ENCODE measurements at regions not wholly inside any gene's neighbourhood (a gene's known extent, or its start where the extent isn't known, plus 50 kb on each side); places are given as distances from the start of the nearest gene placed in this dataset.

- TF ChIP-seq ZNF518A (tag by site-specific recombination; conservative IDR thresholded peaks at IDR 0.05; ENCODE audit: low read depth) (no peak), ZNF146 (tag by site-specific recombination; IDR thresholded peaks at IDR 0.05) (no peak), ZNF549 (tag by site-specific recombination; IDR thresholded peaks at IDR 0.05) (no peak), ZNF16 (tag by site-specific recombination; IDR thresholded peaks at IDR 0.05; ENCODE audit: low read depth) (no peak), ZNF341 (tag by site-specific recombination; IDR thresholded peaks at IDR 0.05; ENCODE audit: low read depth) (no peak), ZBTB8A (tag by site-specific recombination; IDR thresholded peaks at IDR 0.05) (no peak), KLF9 (tag by site-specific recombination; IDR thresholded peaks at IDR 0.05; ENCODE audit: low read depth) (no peak), ZNF266 (tag by site-specific recombination; IDR thresholded peaks at IDR 0.05; ENCODE audit: low read depth) (no peak), ZNF843 (tag by site-specific recombination; IDR thresholded peaks at IDR 0.05) (no peak), ZNF707 (tag by site-specific recombination; IDR thresholded peaks at IDR 0.05) (no peak), ZNF677 (tag by site-specific recombination; IDR thresholded peaks at IDR 0.05) (no peak), ZFP37 (tag by site-specific recombination; IDR thresholded peaks at IDR 0.05) (no peak), ZNF654 (tag by site-specific recombination; IDR thresholded peaks at IDR 0.05; ENCODE audit: low read depth) (no peak), ZNF19 (tag by site-specific recombination; IDR thresholded peaks at IDR 0.05; ENCODE audit: low read depth) (no peak), ZNF169 (tag by site-specific recombination; IDR thresholded peaks at IDR 0.05) (no peak)
Measured at GRCh38 chr4:185992585-185992984, 76.4 kb upstream of the TLR3 start (continued).

DNA sequence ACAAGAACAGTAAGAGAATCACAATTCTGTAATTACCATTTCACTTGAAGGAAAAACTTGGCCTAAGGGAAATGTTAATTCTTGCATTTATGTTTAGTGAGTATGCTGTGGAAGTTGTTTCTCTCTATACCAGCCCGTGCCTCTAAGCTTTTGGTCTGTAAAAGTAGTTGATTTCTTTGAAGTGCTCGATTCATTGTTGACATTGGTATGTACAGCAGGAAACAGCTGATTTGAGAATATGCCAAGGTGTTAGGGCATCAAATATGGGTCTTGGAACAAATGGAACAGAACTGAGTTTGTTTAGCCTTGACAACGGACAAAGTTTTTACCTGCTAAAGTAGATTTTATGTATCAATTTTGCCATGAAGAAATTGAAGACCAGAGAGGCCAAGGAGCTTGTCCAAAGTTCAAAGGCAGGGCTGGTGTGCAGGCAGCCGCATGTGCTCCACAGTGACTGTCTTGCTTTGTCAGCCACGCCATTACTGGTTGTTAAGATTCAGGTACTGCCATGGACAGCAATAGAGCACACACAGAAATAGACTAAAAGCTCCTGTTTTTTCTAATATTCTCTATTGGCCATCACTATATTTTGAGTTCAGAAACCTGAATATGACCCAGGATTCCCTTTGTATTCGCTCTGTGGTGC lies 75.5 kb upstream of the TLR3 start:
- no peak overlapping the region for H3K4me3 ChIP-seq (ENCODE audit: low read depth, low read length)
- TF ChIP-seq ZNF416 (tag by site-specific recombination; IDR thresholded peaks at IDR 0.05): no peak
- no peak for TF ChIP-seq ZNF701 (tag by site-specific recombination; IDR thresholded peaks at IDR 0.05)
- TF ChIP-seq ZBTB10 (tag by site-specific recombination; IDR thresholded peaks at IDR 0.05): no peak
- TF ChIP-seq, protein P1, sequence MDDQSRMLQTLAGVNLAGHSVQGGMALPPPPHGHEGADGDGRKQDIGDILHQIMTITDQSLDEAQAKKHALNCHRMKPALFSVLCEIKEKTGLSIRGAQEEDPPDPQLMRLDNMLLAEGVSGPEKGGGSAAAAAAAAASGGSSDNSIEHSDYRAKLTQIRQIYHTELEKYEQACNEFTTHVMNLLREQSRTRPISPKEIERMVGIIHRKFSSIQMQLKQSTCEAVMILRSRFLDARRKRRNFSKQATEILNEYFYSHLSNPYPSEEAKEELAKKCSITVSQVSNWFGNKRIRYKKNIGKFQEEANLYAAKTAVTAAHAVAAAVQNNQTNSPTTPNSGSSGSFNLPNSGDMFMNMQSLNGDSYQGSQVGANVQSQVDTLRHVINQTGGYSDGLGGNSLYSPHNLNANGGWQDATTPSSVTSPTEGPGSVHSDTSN (CRISPR knock-in tag; IDR thresholded peaks at IDR 0.05): no peak
- TF ChIP-seq ZNF571 (tag by site-specific recombination; IDR thresholded peaks at IDR 0.05): no peak
- TF ChIP-seq ZNF677 (tag by site-specific recombination; IDR thresholded peaks at IDR 0.05): no peak
- no peak for TF ChIP-seq KLF8 (tag by site-specific recombination; IDR thresholded peaks at IDR 0.05)
- TF ChIP-seq ZNF404 (tag by site-specific recombination; IDR thresholded peaks at IDR 0.05): no peak
- no peak for TF ChIP-seq ZNF174 (tag by site-specific recombination; IDR thresholded peaks at IDR 0.05)
- no peak for TF ChIP-seq ZNF184 (tag by site-specific recombination; IDR thresholded peaks at IDR 0.05)
- TF ChIP-seq, protein P2, sequence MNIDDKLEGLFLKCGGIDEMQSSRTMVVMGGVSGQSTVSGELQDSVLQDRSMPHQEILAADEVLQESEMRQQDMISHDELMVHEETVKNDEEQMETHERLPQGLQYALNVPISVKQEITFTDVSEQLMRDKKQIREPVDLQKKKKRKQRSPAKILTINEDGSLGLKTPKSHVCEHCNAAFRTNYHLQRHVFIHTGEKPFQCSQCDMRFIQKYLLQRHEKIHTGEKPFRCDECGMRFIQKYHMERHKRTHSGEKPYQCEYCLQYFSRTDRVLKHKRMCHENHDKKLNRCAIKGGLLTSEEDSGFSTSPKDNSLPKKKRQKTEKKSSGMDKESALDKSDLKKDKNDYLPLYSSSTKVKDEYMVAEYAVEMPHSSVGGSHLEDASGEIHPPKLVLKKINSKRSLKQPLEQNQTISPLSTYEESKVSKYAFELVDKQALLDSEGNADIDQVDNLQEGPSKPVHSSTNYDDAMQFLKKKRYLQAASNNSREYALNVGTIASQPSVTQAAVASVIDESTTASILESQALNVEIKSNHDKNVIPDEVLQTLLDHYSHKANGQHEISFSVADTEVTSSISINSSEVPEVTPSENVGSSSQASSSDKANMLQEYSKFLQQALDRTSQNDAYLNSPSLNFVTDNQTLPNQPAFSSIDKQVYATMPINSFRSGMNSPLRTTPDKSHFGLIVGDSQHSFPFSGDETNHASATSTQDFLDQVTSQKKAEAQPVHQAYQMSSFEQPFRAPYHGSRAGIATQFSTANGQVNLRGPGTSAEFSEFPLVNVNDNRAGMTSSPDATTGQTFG (tag by site-specific recombination; IDR thresholded peaks at IDR 0.05; ENCODE audit: borderline replicate concordance): no peak
- no peak for TF ChIP-seq ZNF654 (tag by site-specific recombination; IDR thresholded peaks at IDR 0.05; ENCODE audit: low read depth)
- no peak for TF ChIP-seq KLF10 (tag by site-specific recombination; IDR thresholded peaks at IDR 0.05)
- no peak for TF ChIP-seq BCL11B (tag by site-specific recombination; IDR thresholded peaks at IDR 0.05; ENCODE audit: low read depth)
- ChIA-PET CTCF (interaction anchor here (1.2 kb wide), 1 partner anchor 28 kb away, joined by 3 read pairs; no protein-coding TSS in a partner anchor), POLR2A (no interaction called here)
- no peaks in the 10 kb centered on the region for H3K4me1 ChIP-seq (ENCODE audit: control insufficient read depth, insufficient read depth, low read length)
- H3K36me3 ChIP-seq (ENCODE audit: control insufficient read depth in 2 of 2, insufficient read depth in 1 of 2, low read length in 2 of 2): no peaks in the 10 kb centered on the region
- no peaks in the 10 kb centered on the region for H3K9me3 ChIP-seq (ENCODE audit: control insufficient read depth, insufficient read depth, low read depth, low read length)
- H3K27ac ChIP-seq (ENCODE audit: extremely low read depth, low read depth, low read length): no peak overlapping the region
